Upper lobe of left lung (tissue), 6 donors: ENCODE measurements at regions not wholly inside any gene's neighbourhood (a gene's known extent, or its start where the extent isn't known, plus 50 kb on each side); places are given as distances from the start of the nearest gene placed in this dataset.

Experiments
- ATAC-seq, 2 donors: fragments of 200-7000 bp; cut with Tn5 transposase; one replicate each; pipeline ENCODE4 v1.9.1; 2022; ENCODE audit warnings: mild to moderate bottlenecking in 2 of 2, moderate library complexity in 2 of 2; ENCODE audit not compliant: low FRiP score in 2 of 2
- DNase-seq, 2 donors: peaks; one replicate each; pipeline ENCODE4 v3.0.0-alpha.2; 2019 to 2020
- H3K27ac ChIP-seq, 4 donors: fragments of 200-600 bp; sonication (generic); one replicate each; pipeline ENCODE4 v1.5.1; 2016 to 2019
- H3K27me3 ChIP-seq, 4 donors: fragments of 200-600 bp; sonication (generic); one replicate each; pipeline ENCODE4 v1.5.1; 2017 to 2019
- H3K36me3 ChIP-seq, 4 donors: fragments of 200-600 bp; sonication (generic); one replicate each; pipeline ENCODE4 v1.5.1; 2016 to 2019
- H3K4me1 ChIP-seq, 4 donors: fragments of 200-600 bp; sonication (generic); one replicate each; pipeline ENCODE4 v1.5.1; 2018 to 2019
- H3K4me3 ChIP-seq, 4 donors: fragments of 200-600 bp; sonication (generic); one replicate each; pipeline ENCODE4 v1.5.1; 2017 to 2019; ENCODE audit warnings: mild to moderate bottlenecking in 2 of 4, moderate library complexity in 1 of 4
- H3K9me3 ChIP-seq, 4 donors: fragments of 200-600 bp; sonication (generic); one replicate each; pipeline ENCODE4 v1.5.1; 2018 to 2019
- EP300 ChIP-seq, 4 donors: sonication (generic); formaldehyde crosslinking; IDR thresholded peaks; one replicate each; pipeline ENCODE4 v1.5.1; 2017; ENCODE audit warnings: antibody characterized with exemption in 4 of 4, control low read depth in 2 of 4
- POLR2A ChIP-seq, 4 donors: fragments of 450-650 bp; IDR thresholded peaks; one replicate each; pipeline ENCODE4 v1.5.1; 2016 to 2017; ENCODE audit warnings: antibody characterized with exemption in 4 of 4, mild to moderate bottlenecking in 2 of 4
- POLR2AphosphoS5 ChIP-seq, 2 donors: sonication (generic); formaldehyde crosslinking; IDR thresholded peaks; one replicate each; pipeline ENCODE4 v1.5.1; 2017; ENCODE audit warnings: antibody characterized with exemption in 2 of 2
- WGBS, 2 donors: methylation state at CpG; one replicate each; pipeline ENCODE4 v1.1.5; 2017 to 2018; 5-methylcytosine and 5-hydroxymethylcytosine counted together
- TF ChIP-seq, protein P1 (sequence below), 6 experiments: fragments of 450-650 bp in 4 of 6; fragments of 200-600 bp in 2 of 6; sonication (generic) in 2 of 6; IDR thresholded peaks; one replicate each; pipeline ENCODE4 v1.5.1; 2016 to 2019; ENCODE audit warnings: antibody characterized with exemption in 6 of 6
- donor health status: DM: no; HTN: no; CAD: no; lungs with moderate emphysema.
- donor health status: DM: no; HTN: yes; CAD: no; lungs with severe emphysema.

DNA sequence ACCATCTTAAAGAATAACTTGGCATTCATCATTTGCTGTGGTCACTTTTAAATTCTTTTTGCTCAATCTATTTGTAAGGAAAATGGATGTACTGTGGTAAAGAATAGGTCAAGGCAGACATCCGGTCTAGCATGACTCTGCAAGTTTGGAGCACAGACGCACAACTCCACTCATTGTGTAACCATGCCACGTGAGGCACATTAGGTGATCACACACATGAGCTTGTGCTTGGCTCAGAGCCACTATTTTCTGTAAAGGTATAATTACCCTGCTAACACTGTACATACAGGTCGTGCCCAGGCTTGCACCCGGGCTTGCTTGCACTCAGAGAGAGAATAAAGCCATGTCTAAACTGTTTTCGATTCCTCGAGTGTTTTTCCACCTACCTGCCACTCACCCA, 1289.1 kb upstream of the ADGRB3 start:
- Histone ChIP-seq H3K9me3 (no peaks in the 10 kb centered on the region), H3K36me3 (no peaks in the 10 kb centered on the region), H3K27ac (no peak overlapping the region), H3K4me3 (no peak overlapping the region), H3K27me3 (no peaks in the 10 kb centered on the region), H3K4me1 (no peaks in the 10 kb centered on the region)
- no peak for ATAC-seq
- no peak for DNase-seq
- 73 to 80% methylated on average over 7 of the region's 7 CpGs for WGBS, 2 donors
- no peak for TF ChIP-seq POLR2A (IDR thresholded peaks at IDR 0.05)
- TF ChIP-seq POLR2AphosphoS5 (IDR thresholded peaks at IDR 0.05) = no peak
- TF ChIP-seq EP300 (IDR thresholded peaks at IDR 0.05) = no peak
- TF ChIP-seq, protein P1, sequence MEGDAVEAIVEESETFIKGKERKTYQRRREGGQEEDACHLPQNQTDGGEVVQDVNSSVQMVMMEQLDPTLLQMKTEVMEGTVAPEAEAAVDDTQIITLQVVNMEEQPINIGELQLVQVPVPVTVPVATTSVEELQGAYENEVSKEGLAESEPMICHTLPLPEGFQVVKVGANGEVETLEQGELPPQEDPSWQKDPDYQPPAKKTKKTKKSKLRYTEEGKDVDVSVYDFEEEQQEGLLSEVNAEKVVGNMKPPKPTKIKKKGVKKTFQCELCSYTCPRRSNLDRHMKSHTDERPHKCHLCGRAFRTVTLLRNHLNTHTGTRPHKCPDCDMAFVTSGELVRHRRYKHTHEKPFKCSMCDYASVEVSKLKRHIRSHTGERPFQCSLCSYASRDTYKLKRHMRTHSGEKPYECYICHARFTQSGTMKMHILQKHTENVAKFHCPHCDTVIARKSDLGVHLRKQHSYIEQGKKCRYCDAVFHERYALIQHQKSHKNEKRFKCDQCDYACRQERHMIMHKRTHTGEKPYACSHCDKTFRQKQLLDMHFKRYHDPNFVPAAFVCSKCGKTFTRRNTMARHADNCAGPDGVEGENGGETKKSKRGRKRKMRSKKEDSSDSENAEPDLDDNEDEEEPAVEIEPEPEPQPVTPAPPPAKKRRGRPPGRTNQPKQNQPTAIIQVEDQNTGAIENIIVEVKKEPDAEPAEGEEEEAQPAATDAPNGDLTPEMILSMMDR (IDR thresholded peaks at IDR 0.05) = no peak

DNA sequence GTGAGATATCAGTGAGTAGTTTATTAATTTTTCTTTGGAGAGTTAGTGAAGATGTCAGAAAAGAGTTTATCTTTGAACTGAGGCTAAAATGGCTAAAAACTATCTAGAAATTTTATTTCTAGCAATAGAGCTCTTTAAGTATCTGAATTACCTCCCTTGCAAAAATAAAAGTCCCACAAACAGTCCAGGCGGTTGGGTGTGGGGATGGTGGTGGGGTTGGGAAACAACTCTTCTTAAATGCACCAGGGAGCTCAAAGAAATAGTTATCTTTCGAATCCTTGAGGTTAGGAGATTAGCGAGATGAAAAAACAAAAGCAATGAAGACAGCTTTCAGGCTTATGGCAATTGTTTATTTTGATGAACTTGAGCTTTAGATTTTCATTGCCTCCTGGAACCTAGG, 1299.1 kb upstream of the ADGRB3 start:
- Histone ChIP-seq H3K36me3 (no peaks in the 10 kb centered on the region), H3K27ac (no peak overlapping the region), H3K4me1 (no peaks in the 10 kb centered on the region), H3K27me3 (no peaks in the 10 kb centered on the region), H3K9me3 (no peaks in the 10 kb centered on the region), H3K4me3 (no peak overlapping the region)
- no peak for DNase-seq
- no peak for TF ChIP-seq POLR2AphosphoS5 (IDR thresholded peaks at IDR 0.05)
- no peak for TF ChIP-seq POLR2A (IDR thresholded peaks at IDR 0.05)
- TF ChIP-seq EP300 (IDR thresholded peaks at IDR 0.05) = no peak
- TF ChIP-seq, protein P1 (IDR thresholded peaks at IDR 0.05) = no peak
- no peak for ATAC-seq
- WGBS, 2 donors = 58 to 60% methylated on average over 3 of the region's 3 CpGs

DNA sequence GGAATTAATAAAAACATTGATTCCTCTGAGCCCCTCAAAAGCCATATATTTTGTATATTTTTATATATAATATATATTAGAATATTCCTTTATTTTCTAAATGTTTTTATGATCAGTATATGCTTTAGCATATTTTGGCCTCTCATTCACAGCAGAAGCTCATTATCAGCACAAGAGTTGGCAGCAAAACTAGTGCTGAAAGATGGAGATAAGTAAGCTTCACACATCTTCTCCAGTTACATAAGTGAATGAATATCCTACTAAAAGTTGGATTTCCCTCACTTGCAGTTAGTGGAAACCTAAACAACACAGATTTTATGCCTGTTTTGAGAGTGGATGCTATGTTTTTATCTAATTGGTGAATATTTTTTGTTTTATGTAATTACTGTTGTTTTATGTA, 1303.8 kb upstream of the ADGRB3 start:
- H3K4me3 ChIP-seq = no peak overlapping the region
- H3K36me3 ChIP-seq = no peaks in the 10 kb centered on the region
- no peak for ATAC-seq
- TF ChIP-seq, protein P1 (IDR thresholded peaks at IDR 0.05) = no peak
- TF ChIP-seq EP300 (IDR thresholded peaks at IDR 0.05) (no peak), POLR2AphosphoS5 (IDR thresholded peaks at IDR 0.05) (no peak), POLR2A (IDR thresholded peaks at IDR 0.05) (no peak)
- no peaks in the 10 kb centered on the region for H3K4me1 ChIP-seq
- no peak for DNase-seq
- no peaks in the 10 kb centered on the region for H3K9me3 ChIP-seq
- no peak overlapping the region for H3K27ac ChIP-seq
- no peaks in the 10 kb centered on the region for H3K27me3 ChIP-seq

DNA sequence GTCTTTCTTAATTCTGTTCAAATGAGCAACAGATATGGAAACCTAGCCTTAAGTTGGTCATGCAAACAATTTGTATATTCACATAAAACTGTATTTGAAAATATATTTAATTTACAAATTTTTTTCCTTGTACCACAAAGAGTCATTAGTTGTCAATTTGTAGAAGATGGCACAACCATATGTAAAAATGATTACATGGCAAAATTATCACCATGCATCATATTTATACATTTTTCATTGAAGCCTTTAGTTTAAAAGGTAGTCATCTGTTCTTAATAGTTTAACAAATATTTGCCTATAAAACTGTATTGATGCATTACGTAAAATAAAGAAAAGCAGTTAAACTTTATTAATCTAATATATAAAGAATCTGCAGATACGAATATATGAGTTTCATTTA, 1306.8 kb upstream of the ADGRB3 start:
- no peak for DNase-seq
- no peak for TF ChIP-seq EP300 (IDR thresholded peaks at IDR 0.05)
- no peaks in the 10 kb centered on the region for H3K4me1 ChIP-seq
- H3K27ac ChIP-seq = no peak overlapping the region
- no peaks in the 10 kb centered on the region for H3K36me3 ChIP-seq
- ATAC-seq = no peak
- H3K9me3 ChIP-seq = no peaks in the 10 kb centered on the region
- 85 to 92% methylated on average over 2 of the region's 2 CpGs for WGBS, 2 donors
- no peak overlapping the region for H3K4me3 ChIP-seq
- no peaks in the 10 kb centered on the region for H3K27me3 ChIP-seq

DNA sequence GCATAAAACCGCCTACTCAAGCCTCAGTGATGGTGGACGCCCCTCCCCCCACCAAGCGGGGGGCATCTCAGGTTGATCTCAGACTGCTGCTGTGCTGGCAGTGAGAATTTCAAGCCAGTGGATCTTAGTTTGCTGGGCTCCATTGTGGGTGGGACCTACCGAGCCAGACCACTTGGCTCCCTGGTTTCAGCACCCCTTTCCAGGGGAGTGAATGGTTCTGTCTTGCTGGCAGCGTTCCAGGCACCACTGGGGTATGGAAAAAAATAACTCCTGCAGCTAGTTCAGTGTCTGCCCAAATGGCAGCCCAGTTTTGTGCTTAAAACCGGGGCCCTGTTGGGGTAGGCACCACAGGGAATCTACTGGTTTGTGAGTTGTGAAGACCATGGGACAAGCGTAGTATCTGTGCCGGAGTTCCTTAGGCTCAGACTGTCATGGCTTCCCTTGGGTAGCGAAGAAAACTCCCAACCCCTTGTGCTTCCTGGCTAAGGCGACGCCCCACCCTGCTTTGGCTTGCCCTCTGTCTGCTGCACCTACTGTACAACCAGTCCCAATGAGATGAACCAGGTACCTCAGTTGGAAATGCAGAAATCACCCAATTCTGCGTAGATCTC, 1334.5 kb upstream of the ADGRB3 start:
- no peaks in the 10 kb centered on the region for H3K27me3 ChIP-seq
- ATAC-seq (no peak), DNase-seq (no peak)
- WGBS, 2 donors = 84 to 89% methylated on average over 3 to 12 of the region's 12 CpGs
- H3K4me1 ChIP-seq = no peaks in the 10 kb centered on the region
- H3K27ac ChIP-seq = no peak overlapping the region
- H3K4me3 ChIP-seq = no peak overlapping the region
- no peaks in the 10 kb centered on the region for H3K36me3 ChIP-seq
- no peak for TF ChIP-seq POLR2AphosphoS5 (IDR thresholded peaks at IDR 0.05)
- no peak for TF ChIP-seq EP300 (IDR thresholded peaks at IDR 0.05)
- no peaks in the 10 kb centered on the region for H3K9me3 ChIP-seq

DNA sequence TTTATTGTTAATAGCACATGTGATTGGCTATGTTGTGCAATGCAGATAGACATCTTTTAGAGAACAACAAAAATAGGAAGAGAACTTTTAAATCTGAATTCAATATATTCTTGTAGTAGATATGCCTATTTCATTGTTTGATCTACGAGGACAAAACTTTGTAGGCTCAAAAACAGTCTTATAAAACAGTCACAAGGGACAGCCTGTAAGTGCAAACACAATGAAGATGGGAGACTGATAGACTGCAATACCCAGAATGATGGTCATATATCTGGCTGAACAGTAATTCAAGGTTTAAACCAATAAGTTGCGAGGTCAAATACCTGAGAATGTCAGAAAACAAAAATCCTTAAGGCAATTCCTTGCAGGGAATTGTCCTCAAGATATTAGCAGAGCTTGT, 1342.9 kb upstream of the ADGRB3 start:
- no peak overlapping the region for H3K27ac ChIP-seq
- no peaks in the 10 kb centered on the region for H3K27me3 ChIP-seq
- no peaks in the 10 kb centered on the region for H3K9me3 ChIP-seq
- H3K4me1 ChIP-seq = no peaks in the 10 kb centered on the region
- no peak overlapping the region for H3K4me3 ChIP-seq
- 58 to 61% methylated on average over 2 of the region's 2 CpGs for WGBS, 2 donors
- ATAC-seq (no peak), DNase-seq (no peak)
- no peaks in the 10 kb centered on the region for H3K36me3 ChIP-seq
- TF ChIP-seq POLR2AphosphoS5 (IDR thresholded peaks at IDR 0.05) (no peak), EP300 (IDR thresholded peaks at IDR 0.05) (no peak), POLR2A (IDR thresholded peaks at IDR 0.05) (no peak)
- TF ChIP-seq, protein P1 (IDR thresholded peaks at IDR 0.05) = no peak
